GM12872 (cell line): ENCODE measurements at regions not wholly inside any gene's neighbourhood (a gene's known extent, or its start where the extent isn't known, plus 50 kb on each side); places are given as distances from the start of the nearest gene placed in this dataset.

Experiments
- CTCF ChIP-seq: IDR thresholded peaks from 3 replicates; pipeline ENCODE4 v1.5.1; 2011; ENCODE audit warnings: low read depth, mild to moderate bottlenecking, low read length, moderate library complexity; ENCODE audit not compliant: insufficient read depth

DNA sequence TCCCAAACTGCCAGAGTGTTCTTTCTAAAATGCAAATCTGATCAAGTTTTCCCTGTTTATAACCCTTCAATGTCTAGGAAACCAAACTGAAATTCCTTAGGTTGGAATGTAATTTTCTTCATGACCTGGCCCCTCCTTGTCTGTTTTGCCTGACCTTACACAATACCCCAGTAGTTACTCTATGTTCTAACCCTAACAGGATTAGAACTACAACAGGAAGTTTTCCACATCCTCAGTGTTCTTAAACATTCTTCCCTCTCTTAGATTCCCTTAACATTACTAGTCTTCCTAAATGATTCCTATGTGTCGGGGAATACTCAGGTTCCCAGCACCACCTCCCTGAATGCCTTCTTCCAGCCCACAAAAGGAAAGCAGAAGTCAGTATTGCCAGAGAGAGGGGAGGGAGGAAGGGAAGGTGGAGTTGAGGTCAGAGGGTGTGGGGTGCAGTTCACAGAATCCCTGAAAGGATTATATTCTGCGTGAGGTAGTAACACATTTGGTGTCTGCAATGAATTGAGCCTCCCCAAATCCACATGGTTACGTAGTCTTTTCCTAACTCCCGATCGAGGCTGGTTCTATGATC, 72.6 kb downstream of the BBS10 start:
- TF ChIP-seq CTCF, result no peak

DNA sequence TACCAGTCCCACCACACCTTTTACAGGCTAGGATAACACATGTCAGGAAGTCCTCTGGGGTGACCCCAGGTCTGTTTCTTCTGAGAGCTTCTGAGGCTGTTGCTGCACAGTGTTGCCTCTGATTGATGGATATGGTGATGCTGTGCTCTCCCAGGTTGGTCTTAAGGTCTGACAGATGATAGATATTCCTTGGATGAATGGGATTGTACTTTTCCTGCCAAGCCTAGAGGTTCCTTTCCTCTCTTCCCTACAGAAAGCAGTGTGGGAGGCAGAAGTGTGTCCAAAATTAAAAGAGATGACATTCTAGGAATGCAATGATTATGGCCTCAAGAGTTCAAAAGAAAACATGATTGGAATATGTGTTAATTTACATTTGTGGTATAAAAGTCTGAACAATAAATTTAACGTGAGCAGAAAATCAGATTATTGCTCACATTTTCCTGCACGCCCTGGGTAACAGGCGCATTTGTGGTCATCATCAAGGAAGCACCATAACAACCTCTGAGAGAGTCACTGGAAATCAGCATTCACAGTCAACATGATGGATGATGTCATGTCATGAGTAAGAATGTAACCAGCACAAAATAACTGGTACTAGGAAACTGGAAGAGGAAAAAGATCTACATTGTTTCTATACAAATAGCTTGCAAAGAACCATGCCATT, 73.7 kb downstream of the BBS10 start:
- TF ChIP-seq CTCF, result no peak

GRCh38 chr12:76272287-76272686, 75.9 kb downstream of the BBS10 start:
- TF ChIP-seq CTCF, result no peak

- TF ChIP-seq CTCF, result no peak
Observed at GRCh38 chr12:76270657-76271358, 77.4 kb downstream of the BBS10 start.

DNA sequence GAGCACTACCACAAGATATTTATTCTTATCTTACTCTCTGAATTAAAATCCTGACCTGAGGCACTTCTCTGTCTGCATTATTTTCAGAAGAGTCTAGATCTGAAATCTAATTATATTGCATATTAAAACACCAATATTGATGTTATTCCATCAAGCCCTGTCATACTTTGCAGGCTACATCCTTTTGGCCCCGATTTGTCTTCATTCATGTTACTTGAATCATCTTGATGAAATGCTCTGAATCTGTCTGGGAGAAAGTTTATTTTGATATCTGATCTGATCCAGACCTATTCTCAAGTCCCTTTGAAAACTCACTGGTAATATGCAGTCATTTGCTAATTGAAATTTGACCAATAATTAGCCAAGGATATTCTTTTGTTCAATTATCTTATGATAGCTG, 79.9 kb downstream of the BBS10 start:
- no peak for TF ChIP-seq CTCF

- no peak for TF ChIP-seq CTCF
Observed at GRCh38 chr12:76266797-76267196, 81.4 kb downstream of the BBS10 start.

GRCh38 chr12:76265424-76266180, 82.6 kb downstream of the BBS10 start:
- no peak for TF ChIP-seq CTCF
